Stimulated activated naive CD4-positive, alpha-beta T cell treated with Interleukin-2 at 50 U/mL for 16 hours (primary cell): ENCODE measurements at regions not wholly inside any gene's neighbourhood (a gene's known extent, or its start where the extent isn't known, plus 50 kb on each side); places are given as distances from the start of the nearest gene placed in this dataset.
"Not testable (repeated sequence)": the region's sequence is repeated elsewhere in the genome, so short reads cannot be mapped to it uniquely, and the experiment has no call there.

Experiments
- DNase-seq: peaks from one replicate; lab custom pipeline; 2025; lab: John Stamatoyannopoulos, UW

GRCh38 chr15:30760633-30761032 lies 134.7 kb downstream of the ARHGAP11B start:
- not testable (repeated sequence) for DNase-seq

- DNase-seq, result not testable (repeated sequence)
These were observed 135.4 kb downstream of the ARHGAP11B start for GRCh38 chr15:30761365-30761764.

- not testable (repeated sequence) for DNase-seq
These were observed 134.2 kb upstream of the FAN1 start for GRCh38 chr15:30769390-30770124.

GRCh38 chr15:30770759-30771158 lies 133.0 kb upstream of the FAN1 start:
- no peak for DNase-seq

GRCh38 chr15:30783019-30783418 lies 120.7 kb upstream of the FAN1 start:
- DNase-seq, result no peak

- DNase-seq, result no peak
These were observed 115.1 kb upstream of the FAN1 start for GRCh38 chr15:30788595-30788994.

GRCh38 chr15:30791239-30792175 lies 112.2 kb upstream of the FAN1 start:
- no peak for DNase-seq

- DNase-seq, result not testable (repeated sequence)
These were observed 110.9 kb upstream of the FAN1 start for GRCh38 chr15:30792843-30793242.

GRCh38 chr15:30794388-30794787 lies 109.3 kb upstream of the FAN1 start:
- no peak for DNase-seq

GRCh38 chr15:30799565-30799964 lies 104.2 kb upstream of the FAN1 start:
- DNase-seq, result not testable (repeated sequence)

- DNase-seq, result not testable (repeated sequence)
These were observed 102.4 kb upstream of the FAN1 start for GRCh38 chr15:30801140-30801895.

GRCh38 chr15:30802001-30802400 lies 101.7 kb upstream of the FAN1 start:
- DNase-seq, result not testable (repeated sequence)

- not testable (repeated sequence) for DNase-seq
These were observed 100.0 kb upstream of the FAN1 start for GRCh38 chr15:30803703-30804102.

- DNase-seq, result no peak
These were observed 87.3 kb upstream of the FAN1 start for GRCh38 chr15:30816430-30816829.

GRCh38 chr15:30823068-30823813 lies 80.5 kb upstream of the FAN1 start:
- DNase-seq, result peak; percentile 31

GRCh38 chr15:30824518-30825195 lies 79.1 kb upstream of the FAN1 start:
- no peak for DNase-seq

GRCh38 chr15:30827625-30828303 lies 76.0 kb upstream of the FAN1 start:
- DNase-seq, result no peak

GRCh38 chr15:30828304-30828639 lies 75.4 kb upstream of the FAN1 start:
- DNase-seq, result not testable (repeated sequence)

GRCh38 chr15:30830961-30831360 lies 72.8 kb upstream of the FAN1 start:
- no peak for DNase-seq

GRCh38 chr15:30833379-30833778 lies 70.3 kb upstream of the FAN1 start:
- DNase-seq, result not testable (repeated sequence)
